IMR-90 (cell line): ENCODE measurements at regions not wholly inside any gene's neighbourhood (a gene's known extent, or its start where the extent isn't known, plus 50 kb on each side); places are given as distances from the start of the nearest gene placed in this dataset.

Source experiments
- ATAC-seq: fragments of 200-7000 bp; cut with Tn5 transposase; 2 replicates; pipeline ENCODE4 v1.9.1; 2020; ENCODE audit warnings: low read depth, mild to moderate bottlenecking, moderate library complexity
- BruUV-seq: library from RNA; stranded (reverse); fragments of 400-500 nt; replicated peaks from 2 replicates; lab custom pipeline; 2021; lab: Mats Ljungman, UMichigan
- CTCF ChIA-PET: fragments of 300-600 bp; formaldehyde crosslinking; extraction: SDS; loops from one replicate; lab custom pipeline; 2021; ENCODE audit warnings: antibody characterized with exemption; lab: Yijun Ruan, JAX
- POLR2A ChIA-PET: fragments of 300-600 bp; sonication (Branson Sonifier 250); formaldehyde crosslinking; loops from one replicate; lab custom pipeline; 2022; ENCODE audit warnings: antibody characterized with exemption; ENCODE audit not compliant: unreplicated experiment; lab: Charles Lee
- DNase-seq: peaks from one replicate; pipeline ENCODE4 v3.0.0; 2013
- H2AFZ ChIP-seq: replicated peaks from 2 replicates; pipeline ENCODE3; 2013; ENCODE audit warnings: low read length, mild to moderate bottlenecking; ENCODE audit not compliant: poor library complexity
- H2AK5ac ChIP-seq: 2 replicates; pipeline ENCODE4 v1.6.1; 2013; ENCODE audit warnings: low read depth, low read length, inconsistent platforms
- H2AK9ac ChIP-seq: replicated peaks from 2 replicates; pipeline ENCODE3; 2013; ENCODE audit warnings: mild to moderate bottlenecking, low read depth, low read length, moderate library complexity; ENCODE audit not compliant: poor library complexity
- H2BK120ac ChIP-seq: 2 replicates; pipeline ENCODE4 v1.6.1; 2013; ENCODE audit warnings: low read depth, low read length, inconsistent platforms
- H2BK15ac ChIP-seq: 3 replicates; pipeline ENCODE4 v1.6.1; 2013; ENCODE audit warnings: low read depth, low read length, inconsistent platforms
- H2BK20ac ChIP-seq: 2 replicates; pipeline ENCODE4 v1.6.1; 2013; ENCODE audit warnings: low read depth, mild to moderate bottlenecking, inconsistent platforms, low read length, moderate library complexity
- H2BK5ac ChIP-seq: 2 replicates; pipeline ENCODE4 v1.6.1; 2013; ENCODE audit warnings: mild to moderate bottlenecking, low read depth, low read length, inconsistent platforms; ENCODE audit not compliant: poor library complexity, severe bottlenecking
- H3K14ac ChIP-seq: replicated peaks from 2 replicates; pipeline ENCODE4 v1.6.1; 2013; ENCODE audit warnings: low read depth, low read length, inconsistent platforms
- H3K18ac ChIP-seq: 2 replicates; pipeline ENCODE4 v1.6.1; 2013; ENCODE audit warnings: low read depth, low read length, control low read depth
- H3K23ac ChIP-seq: 2 replicates; pipeline ENCODE4 v1.6.1; 2013; ENCODE audit warnings: low read depth, low read length, inconsistent platforms
- H3K27ac ChIP-seq: 2 replicates; pipeline ENCODE4 v1.5.1; 2013; ENCODE audit warnings: mild to moderate bottlenecking, control low read depth, low read length; ENCODE audit not compliant: insufficient read depth
- H3K27me3 ChIP-seq: 2 replicates; pipeline ENCODE4 v1.6.1; 2013; ENCODE audit warnings: low read length; ENCODE audit not compliant: control insufficient read depth, insufficient read depth
- H3K36me3 ChIP-seq: 2 replicates; pipeline ENCODE4 v1.6.1; 2013; ENCODE audit warnings: low read length, mixed read lengths; ENCODE audit not compliant: control insufficient read depth, insufficient read depth
- H3K4ac ChIP-seq: 2 replicates; pipeline ENCODE4 v1.6.1; 2013; ENCODE audit warnings: low read depth, low read length, inconsistent platforms
- H3K4me1 ChIP-seq: 2 replicates; pipeline ENCODE4 v1.6.1; 2013; ENCODE audit warnings: low read length, mixed read lengths; ENCODE audit not compliant: control insufficient read depth, insufficient read depth
- H3K4me2 ChIP-seq: 2 replicates; pipeline ENCODE4 v1.6.1; 2013; ENCODE audit warnings: low read depth, mild to moderate bottlenecking, control low read depth, low read length, moderate library complexity
- H3K4me3 ChIP-seq: 2 replicates; pipeline ENCODE4 v1.5.1; 2013; ENCODE audit warnings: low read depth, mild to moderate bottlenecking, control low read depth, low read length, moderate library complexity; ENCODE audit not compliant: insufficient read depth
- H3K56ac ChIP-seq: 2 replicates; pipeline ENCODE4 v1.6.1; 2013; ENCODE audit warnings: low read length, inconsistent platforms; ENCODE audit not compliant: insufficient read depth; ENCODE audit errors: extremely low read depth
- H3K79me1 ChIP-seq, 2 experiments: 2 replicates each; pipeline ENCODE4 v1.6.1; 2013; ENCODE audit warnings: low read length in 2 of 2, inconsistent platforms in 1 of 2, low read depth in 1 of 2
- H3K9ac ChIP-seq: 2 replicates; pipeline ENCODE4 v1.6.1; 2013; ENCODE audit warnings: low read depth, low read length, control low read depth
- H3K9me1 ChIP-seq: 2 replicates; pipeline ENCODE4 v1.6.1; 2013; ENCODE audit warnings: low read length, inconsistent platforms; ENCODE audit not compliant: insufficient read depth
- H3K9me3 ChIP-seq: 2 replicates; pipeline ENCODE4 v1.6.1; 2013; ENCODE audit warnings: low read length; ENCODE audit not compliant: control insufficient read depth, insufficient read depth
- H4K20me1 ChIP-seq: 2 replicates; pipeline ENCODE4 v1.6.1; 2013; ENCODE audit warnings: low read length, inconsistent platforms; ENCODE audit not compliant: insufficient read depth
- H4K5ac ChIP-seq: 2 replicates; pipeline ENCODE4 v1.6.1; 2013; ENCODE audit warnings: mild to moderate bottlenecking, low read depth, low read length, control low read depth
- H4K8ac ChIP-seq, 2 experiments: 2 replicates each; pipeline ENCODE4 v1.6.1; 2013; ENCODE audit warnings: low read depth in 2 of 2, low read length in 2 of 2, control low read depth in 1 of 2, inconsistent platforms in 1 of 2
- H4K91ac ChIP-seq: 2 replicates; pipeline ENCODE4 v1.6.1; 2013; ENCODE audit warnings: low read depth, low read length, inconsistent platforms; ENCODE audit not compliant: insufficient read depth
- BHLHE40 ChIP-seq: fragments of 150-350 bp; IDR thresholded peaks from 2 replicates; pipeline ENCODE4 v1.6.1; 2016; ENCODE audit warnings: mild to moderate bottlenecking, low read depth, low read length
- CEBPB ChIP-seq: IDR thresholded peaks from 2 replicates; pipeline ENCODE4 v1.6.1; 2012; ENCODE audit warnings: low read depth, low read length, improper control_type of control experiment
- CHD1 ChIP-seq: IDR thresholded peaks from 2 replicates; pipeline ENCODE4 v1.6.1; 2012; ENCODE audit warnings: low read depth, low read length, improper control_type of control experiment
- FOS ChIP-seq: fragments of 150-350 bp; IDR thresholded peaks from 2 replicates; pipeline ENCODE4 v1.6.1; 2016; ENCODE audit warnings: low read depth, low read length
- MAFK ChIP-seq: IDR thresholded peaks from 2 replicates; pipeline ENCODE4 v1.6.1; 2012; ENCODE audit warnings: low read depth, low read length, improper control_type of control experiment
- MAZ ChIP-seq: IDR thresholded peaks from 2 replicates; pipeline ENCODE4 v1.6.1; 2012; ENCODE audit warnings: low read depth, mild to moderate bottlenecking, low read length, improper control_type of control experiment, moderate library complexity, borderline replicate concordance
- NFE2L2 ChIP-seq: fragments of 150-350 bp; IDR thresholded peaks from 2 replicates; pipeline ENCODE4 v1.6.1; 2016; ENCODE audit warnings: low read depth, mild to moderate bottlenecking, low read length
- POLR2A ChIP-seq: IDR thresholded peaks from 2 replicates; pipeline ENCODE4 v1.6.1; 2012; ENCODE audit warnings: mild to moderate bottlenecking, low read depth, low read length
- RCOR1 ChIP-seq: IDR thresholded peaks from 2 replicates; pipeline ENCODE4 v1.6.1; 2012; ENCODE audit warnings: mild to moderate bottlenecking, low read length, improper control_type of control experiment; ENCODE audit not compliant: insufficient replicate concordance
- RFX5 ChIP-seq: IDR thresholded peaks from 2 replicates; pipeline ENCODE4 v1.8.0; 2012; ENCODE audit warnings: low read depth, mild to moderate bottlenecking, low read length, moderate library complexity
- SMC3 ChIP-seq: fragments of 150-350 bp; IDR thresholded peaks from 2 replicates; pipeline ENCODE4 v1.6.1; 2016; ENCODE audit warnings: low read depth, mild to moderate bottlenecking, antibody characterized with exemption, low read length, moderate library complexity
- WGBS, 2 experiments: methylation state at CpG; one replicate each; pipeline versions ENCODE4 v1.1.5 to v1.1.7; 2013; ENCODE audit warnings: missing lambda C conversion rate in 2 of 2; ENCODE audit not compliant: insufficient read length in 1 of 2; ENCODE audit errors: extremely low coverage in 2 of 2; 5-methylcytosine and 5-hydroxymethylcytosine counted together
- dilution Hi-C: fragments of 300-500 bp; cut with HindIII; formaldehyde crosslinking; loops from one replicate; pipeline ENCODE4 v1.14.3; 2018; ENCODE audit warnings: low sequenced_read_pairs; ENCODE audit not compliant: unreplicated experiment
- in situ Hi-C: fragments of 300-500 bp; cut with MboI; formaldehyde crosslinking; loops from 3 replicates; pipeline ENCODE4 v1.14.3; 2019; ENCODE audit warnings: low sequenced_read_pairs, inconsistent platforms, mixed read lengths
- intact Hi-C: fragments of 100-400 bp; cut with micrococcal nuclease; formaldehyde crosslinking; loops from 2 replicates; pipeline ENCODE4 v1.10.0; 2022
- TF ChIP-seq, protein P1 (sequence below): conservative IDR thresholded peaks from 2 replicates; pipeline ENCODE4 v1.5.1; 2012; ENCODE audit warnings: mild to moderate bottlenecking, low read depth, low read length, improper control_type of control experiment
- TF ChIP-seq, protein P2 (sequence below): fragments of 150-350 bp; IDR thresholded peaks from 2 replicates; pipeline ENCODE4 v1.6.1; 2017; ENCODE audit warnings: mild to moderate bottlenecking, antibody characterized with exemption, low read length, low read depth
- TF ChIP-seq, protein P3 (sequence below): fragments of 150-350 bp; IDR thresholded peaks from 2 replicates; pipeline ENCODE4 v1.6.1; 2016; ENCODE audit warnings: low read depth, mild to moderate bottlenecking, low read length, moderate library complexity, borderline replicate concordance

DNA sequence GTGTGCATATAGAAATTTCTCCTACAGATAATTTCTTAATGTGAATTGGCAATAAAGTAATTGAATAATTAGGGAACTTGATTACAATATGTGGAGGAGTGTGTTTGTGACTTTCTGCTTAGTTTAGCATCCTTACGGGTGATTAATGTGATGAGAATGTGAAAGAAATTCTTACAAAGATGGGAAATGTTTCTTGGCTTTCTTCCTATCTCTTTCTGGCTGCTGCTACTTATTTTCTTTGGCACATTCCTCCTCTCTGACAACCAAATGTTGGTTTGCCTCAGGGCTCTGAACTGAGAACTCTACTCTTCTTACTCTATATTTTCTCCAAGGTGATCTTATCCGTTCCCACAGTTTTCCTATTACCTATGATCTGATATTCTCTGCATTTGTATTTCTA is 300.1 kb downstream of the TBC1D4 start:
- Histone ChIP-seq H3K27ac (no peak overlapping the region), H3K56ac (no peak overlapping the region), H4K8ac (no peak overlapping the region), H3K9me3 (peaks cover 14% of the 10 kb centered on the region), H3K14ac (no peak overlapping the region), H4K20me1 (no peaks in the 10 kb centered on the region), H3K18ac (no peak overlapping the region), H3K4me3 (no peak overlapping the region), H2BK15ac (no peak overlapping the region), H3K79me1 (no peaks in the 10 kb centered on the region), H2BK120ac (no peak overlapping the region), H3K9ac (no peak overlapping the region), H4K5ac (no peak overlapping the region), H2BK20ac (no peak overlapping the region), H3K4me2 (no peak overlapping the region), H3K23ac (no peak overlapping the region), H3K36me3 (no peaks in the 10 kb centered on the region), H2AK9ac (no peak overlapping the region), H3K4ac (no peak overlapping the region), H2BK5ac (no peak overlapping the region), H4K91ac (no peak overlapping the region), H2AK5ac (no peak overlapping the region), H3K4me1 (peaks cover 2% of the 10 kb centered on the region; the same call in 1 of the 2 replicates), H3K9me1 (no peaks in the 10 kb centered on the region), H3K27me3 (peaks cover 5% of the 10 kb centered on the region), H2AFZ (no peak overlapping the region)
- WGBS, 2 experiments, result no CpG with 5 or more reads among the region's 2 CpGs
- CTCF ChIA-PET, result no interaction called here
- dilution Hi-C loops, result no loop called here
- intact Hi-C loops, result no loop called here
- BruUV-seq, result no TSS peak
- no peak for TF ChIP-seq RCOR1
- TF ChIP-seq FOS, result no peak
- TF ChIP-seq SMC3, result no peak
- TF ChIP-seq, protein P1, sequence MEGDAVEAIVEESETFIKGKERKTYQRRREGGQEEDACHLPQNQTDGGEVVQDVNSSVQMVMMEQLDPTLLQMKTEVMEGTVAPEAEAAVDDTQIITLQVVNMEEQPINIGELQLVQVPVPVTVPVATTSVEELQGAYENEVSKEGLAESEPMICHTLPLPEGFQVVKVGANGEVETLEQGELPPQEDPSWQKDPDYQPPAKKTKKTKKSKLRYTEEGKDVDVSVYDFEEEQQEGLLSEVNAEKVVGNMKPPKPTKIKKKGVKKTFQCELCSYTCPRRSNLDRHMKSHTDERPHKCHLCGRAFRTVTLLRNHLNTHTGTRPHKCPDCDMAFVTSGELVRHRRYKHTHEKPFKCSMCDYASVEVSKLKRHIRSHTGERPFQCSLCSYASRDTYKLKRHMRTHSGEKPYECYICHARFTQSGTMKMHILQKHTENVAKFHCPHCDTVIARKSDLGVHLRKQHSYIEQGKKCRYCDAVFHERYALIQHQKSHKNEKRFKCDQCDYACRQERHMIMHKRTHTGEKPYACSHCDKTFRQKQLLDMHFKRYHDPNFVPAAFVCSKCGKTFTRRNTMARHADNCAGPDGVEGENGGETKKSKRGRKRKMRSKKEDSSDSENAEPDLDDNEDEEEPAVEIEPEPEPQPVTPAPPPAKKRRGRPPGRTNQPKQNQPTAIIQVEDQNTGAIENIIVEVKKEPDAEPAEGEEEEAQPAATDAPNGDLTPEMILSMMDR, result no peak
- no peak for TF ChIP-seq CEBPB
- TF ChIP-seq CHD1, result no peak
- TF ChIP-seq, protein P2, sequence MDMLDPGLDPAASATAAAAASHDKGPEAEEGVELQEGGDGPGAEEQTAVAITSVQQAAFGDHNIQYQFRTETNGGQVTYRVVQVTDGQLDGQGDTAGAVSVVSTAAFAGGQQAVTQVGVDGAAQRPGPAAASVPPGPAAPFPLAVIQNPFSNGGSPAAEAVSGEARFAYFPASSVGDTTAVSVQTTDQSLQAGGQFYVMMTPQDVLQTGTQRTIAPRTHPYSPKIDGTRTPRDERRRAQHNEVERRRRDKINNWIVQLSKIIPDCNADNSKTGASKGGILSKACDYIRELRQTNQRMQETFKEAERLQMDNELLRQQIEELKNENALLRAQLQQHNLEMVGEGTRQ, result no peak
- TF ChIP-seq RFX5, result no peak
- TF ChIP-seq POLR2A, result no peak
- no peak for TF ChIP-seq MAFK
- no peak for TF ChIP-seq MAZ
- TF ChIP-seq BHLHE40, result no peak
- TF ChIP-seq, protein P3, sequence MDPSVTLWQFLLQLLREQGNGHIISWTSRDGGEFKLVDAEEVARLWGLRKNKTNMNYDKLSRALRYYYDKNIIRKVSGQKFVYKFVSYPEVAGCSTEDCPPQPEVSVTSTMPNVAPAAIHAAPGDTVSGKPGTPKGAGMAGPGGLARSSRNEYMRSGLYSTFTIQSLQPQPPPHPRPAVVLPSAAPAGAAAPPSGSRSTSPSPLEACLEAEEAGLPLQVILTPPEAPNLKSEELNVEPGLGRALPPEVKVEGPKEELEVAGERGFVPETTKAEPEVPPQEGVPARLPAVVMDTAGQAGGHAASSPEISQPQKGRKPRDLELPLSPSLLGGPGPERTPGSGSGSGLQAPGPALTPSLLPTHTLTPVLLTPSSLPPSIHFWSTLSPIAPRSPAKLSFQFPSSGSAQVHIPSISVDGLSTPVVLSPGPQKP, result no peak
- TF ChIP-seq NFE2L2, result no peak
- in situ Hi-C loops, result no loop called here
- DNase-seq, result peak; percentile 76
- POLR2A ChIA-PET, result no interaction called here
- peak; percentile 43; the same call in 1 of the 2 replicates for ATAC-seq
